GM19240 (cell line): ENCODE measurements at regions not wholly inside any gene's neighbourhood (a gene's known extent, or its start where the extent isn't known, plus 50 kb on each side); places are given as distances from the start of the nearest gene placed in this dataset.
"Not testable (repeated sequence)": the region's sequence is repeated elsewhere in the genome, so short reads cannot be mapped to it uniquely, and the experiment has no call there.

ENCODE experiments used
- DNase-seq: peaks from one replicate; pipeline ENCODE4 v3.0.0; 2011; ENCODE audit warnings: low spot score; ENCODE audit not compliant: insufficient read length

DNA sequence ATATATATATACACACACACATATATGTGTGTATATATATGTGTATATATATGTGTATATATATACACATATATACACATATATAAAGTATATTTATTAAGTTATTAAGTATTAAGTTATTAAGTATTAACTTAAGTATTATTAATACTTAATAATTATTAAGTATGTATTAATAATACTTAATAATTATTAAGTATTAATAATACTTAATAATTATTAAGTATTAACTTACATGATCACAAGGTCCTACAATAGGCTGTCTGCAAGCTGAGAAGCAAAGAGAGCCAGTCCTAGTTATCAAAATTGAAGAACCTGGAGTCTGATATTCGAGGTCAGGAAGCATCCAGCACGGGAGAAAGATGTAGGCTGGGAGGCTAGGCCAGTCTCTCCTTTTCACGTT, 130.1 kb upstream of the FAM3C start:
- DNase-seq = not testable (repeated sequence)

DNA sequence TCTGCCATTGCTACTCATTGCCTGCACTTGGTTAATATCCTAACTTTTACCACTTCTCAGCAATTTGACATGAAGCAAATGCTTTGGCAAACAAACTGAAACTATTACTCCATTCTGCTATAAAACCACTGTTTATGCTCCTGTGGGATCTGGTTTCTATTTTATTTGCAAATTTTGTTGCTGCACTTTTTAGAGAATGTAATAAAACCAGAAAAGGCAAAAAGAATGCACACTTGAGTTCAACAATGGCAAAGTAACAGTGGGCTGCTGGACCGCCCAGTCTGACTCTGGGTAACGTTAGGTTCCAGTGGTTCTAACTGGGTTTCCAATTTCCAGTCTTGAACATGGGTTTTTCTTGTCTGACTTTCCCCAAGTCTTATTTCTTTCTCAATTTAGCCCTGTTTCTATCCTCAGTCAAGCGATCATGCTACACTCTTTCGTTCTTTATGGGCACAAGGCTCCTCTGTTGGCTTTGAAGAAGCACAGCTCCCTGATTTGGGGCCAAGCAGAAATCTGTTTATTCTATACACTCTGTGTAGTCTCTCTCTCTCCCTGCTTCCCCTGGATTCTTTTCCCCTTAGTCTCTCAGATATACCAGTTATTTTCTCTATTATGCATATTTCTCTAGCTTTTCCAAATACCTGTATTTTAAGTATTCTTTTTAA, 129.2 kb upstream of the FAM3C start:
- no peak for DNase-seq

DNA sequence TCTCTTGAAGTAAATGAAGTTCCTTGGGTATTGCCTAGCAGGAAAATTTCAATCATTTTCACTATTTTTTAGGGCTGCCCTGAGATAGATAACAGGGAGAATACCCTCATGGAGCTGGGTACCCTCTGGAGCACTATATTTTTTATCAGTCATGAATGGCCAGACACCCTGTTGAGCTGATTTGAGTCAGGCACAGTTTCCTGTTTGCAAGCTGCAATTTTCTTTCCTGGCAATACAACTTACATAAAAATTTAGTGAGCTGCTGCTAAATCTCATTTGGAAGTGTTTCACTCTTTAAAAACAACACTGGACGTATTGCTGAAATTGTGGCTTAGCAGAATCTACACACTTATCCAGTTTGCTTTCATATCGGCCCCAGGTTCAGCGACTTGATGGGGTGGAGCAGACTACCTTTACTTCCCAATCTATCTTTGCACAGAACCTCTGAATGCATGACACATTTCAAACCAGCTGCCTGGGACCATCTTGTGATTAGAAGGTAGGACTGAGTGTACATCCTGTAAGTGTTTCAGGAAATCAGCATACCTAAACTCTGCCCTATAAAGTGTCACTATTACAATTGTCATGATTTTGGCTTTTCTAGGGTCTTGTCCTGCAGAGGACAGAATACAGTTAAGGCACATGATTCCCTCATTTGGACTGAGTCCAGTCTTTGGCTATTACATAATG, 125.7 kb upstream of the FAM3C start:
- DNase-seq = no peak

DNA sequence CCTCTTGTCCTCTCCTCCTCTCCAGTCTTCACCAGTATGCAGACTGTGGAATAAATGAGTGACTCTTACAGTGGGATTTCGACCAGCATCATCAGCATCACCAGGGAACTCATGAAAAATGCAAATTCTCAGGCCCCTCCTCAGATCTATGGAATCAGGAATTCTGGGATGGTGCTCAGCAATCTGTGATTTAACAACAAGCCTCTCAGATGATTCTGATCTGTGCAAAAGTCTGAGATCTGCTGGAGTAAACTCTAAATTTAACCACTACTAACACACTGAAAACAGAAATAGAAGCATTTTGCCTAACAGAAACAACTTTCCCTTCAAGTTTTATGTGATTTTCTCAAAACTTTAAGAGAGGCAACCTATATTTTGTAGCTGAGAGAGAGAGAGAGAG, 124.8 kb upstream of the FAM3C start:
- no peak for DNase-seq

DNA sequence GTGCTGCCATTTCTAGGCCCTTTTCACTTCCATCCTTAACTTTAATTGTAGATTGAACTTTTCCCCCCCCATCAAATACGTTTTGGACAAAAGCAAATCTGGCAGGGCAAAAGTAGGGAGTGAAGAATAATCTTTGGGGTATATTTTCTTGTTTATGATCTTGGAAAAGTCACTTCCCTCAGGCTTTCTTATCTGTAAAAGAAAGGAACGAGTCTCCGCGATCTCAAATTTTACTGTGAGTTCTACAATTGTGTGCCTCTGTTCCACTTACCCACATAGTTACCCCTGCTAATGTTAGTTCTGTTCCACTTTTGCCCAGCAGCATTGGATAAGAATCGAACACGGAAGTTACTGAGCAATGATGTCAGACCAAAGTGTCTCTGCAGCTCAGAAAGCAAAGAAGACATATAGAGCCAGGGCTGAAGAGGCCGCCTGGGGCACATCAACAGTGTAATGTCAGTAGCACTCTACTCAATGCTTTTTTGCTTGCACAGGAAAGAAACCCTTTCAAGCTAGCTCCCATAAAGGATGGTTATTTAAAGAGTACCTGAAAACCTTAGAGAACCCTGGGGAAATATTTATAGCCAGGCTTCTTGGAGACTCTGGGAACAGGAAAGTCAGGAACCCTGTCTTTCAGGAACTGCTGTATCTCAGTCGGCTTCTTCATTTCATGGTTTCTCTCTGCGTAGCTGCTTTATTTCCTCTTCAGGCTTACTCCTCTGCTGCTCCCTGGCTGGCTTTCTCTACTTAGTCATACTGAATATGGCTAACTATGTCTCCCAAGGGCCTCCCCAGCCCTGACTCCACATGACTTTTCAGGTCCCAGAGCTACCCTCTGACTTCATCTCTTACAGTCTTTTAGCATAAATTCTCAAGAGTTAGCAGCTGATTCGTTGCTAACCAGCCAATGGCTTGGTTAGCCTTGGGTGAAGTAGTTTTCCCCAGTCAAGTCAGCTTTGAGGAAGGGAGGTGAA, 123.7 kb upstream of the FAM3C start:
- peak; percentile 2 for DNase-seq

DNA sequence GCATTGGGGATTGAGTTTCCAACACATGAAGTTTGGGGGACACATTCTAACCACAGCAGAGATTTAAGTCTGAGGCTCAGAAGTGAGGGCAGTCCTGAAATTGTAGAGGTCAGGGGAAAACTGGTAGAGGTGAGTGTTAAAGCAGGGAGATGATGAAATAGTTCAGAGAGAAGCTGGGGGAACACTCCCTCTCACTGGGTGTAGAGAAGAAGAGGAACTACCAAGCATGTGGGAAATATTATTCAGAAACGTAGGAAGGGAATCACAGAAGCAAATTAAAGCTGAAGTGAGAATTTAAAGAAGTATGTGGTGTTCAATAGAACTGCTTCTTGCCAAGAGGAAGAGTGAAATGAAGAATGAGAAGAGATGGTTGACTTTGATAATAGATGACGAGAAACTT, 121.5 kb upstream of the FAM3C start:
- no peak for DNase-seq

DNA sequence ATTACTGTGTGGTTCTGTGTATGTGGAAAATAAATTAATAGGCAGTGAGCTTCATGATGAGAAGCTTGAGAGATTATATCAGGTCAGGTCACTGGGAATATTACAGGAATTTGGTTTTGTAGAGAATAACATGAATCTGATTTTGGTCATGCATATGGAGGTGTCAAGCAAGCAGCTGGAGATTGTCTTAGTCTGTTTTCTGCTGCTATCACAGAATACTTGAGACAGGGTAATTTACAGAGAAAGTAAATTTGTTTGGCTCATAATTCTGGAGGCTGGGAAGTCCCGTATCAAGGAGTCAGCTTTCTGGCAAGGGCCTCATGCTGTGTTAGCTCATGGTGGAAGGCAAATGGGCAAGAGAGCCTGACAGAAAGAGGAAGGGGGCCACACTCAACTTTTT, 120.7 kb upstream of the FAM3C start:
- DNase-seq = no peak

DNA sequence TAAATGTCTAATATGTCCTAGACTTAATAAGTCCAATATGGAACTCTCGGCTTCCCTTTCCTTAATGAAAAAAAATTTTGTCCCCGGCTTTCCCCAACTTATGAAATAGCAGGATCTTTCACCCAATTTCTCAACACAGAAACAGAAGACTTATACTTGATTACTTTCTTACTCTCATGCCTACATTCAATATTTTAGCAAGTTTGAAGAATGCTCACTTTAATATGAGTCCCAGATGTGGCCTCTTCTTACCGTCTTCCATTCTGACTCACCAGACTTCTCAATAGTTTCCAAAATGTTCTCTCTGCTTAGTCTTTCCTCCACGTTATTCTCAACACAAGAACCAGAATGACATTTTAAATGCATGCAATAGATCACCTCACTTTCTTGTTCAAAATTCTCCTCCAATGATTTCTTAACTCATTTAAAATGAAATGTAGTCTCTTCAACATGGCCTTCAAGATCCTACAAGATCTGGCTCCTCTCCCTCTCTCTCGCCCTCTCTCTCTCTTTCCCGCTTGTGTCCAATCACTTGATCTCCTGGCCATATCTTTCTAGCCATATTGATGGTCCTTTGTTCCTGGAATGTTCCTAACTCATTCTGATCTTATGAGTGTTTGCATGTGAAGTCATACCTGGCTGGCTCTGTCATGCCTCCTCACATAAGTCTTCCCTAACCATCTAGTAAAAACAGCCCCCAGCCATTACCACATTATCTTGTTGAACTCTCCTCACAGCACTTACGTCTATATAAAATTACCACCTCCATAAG, 119.7 kb upstream of the FAM3C start:
- DNase-seq = no peak

DNA sequence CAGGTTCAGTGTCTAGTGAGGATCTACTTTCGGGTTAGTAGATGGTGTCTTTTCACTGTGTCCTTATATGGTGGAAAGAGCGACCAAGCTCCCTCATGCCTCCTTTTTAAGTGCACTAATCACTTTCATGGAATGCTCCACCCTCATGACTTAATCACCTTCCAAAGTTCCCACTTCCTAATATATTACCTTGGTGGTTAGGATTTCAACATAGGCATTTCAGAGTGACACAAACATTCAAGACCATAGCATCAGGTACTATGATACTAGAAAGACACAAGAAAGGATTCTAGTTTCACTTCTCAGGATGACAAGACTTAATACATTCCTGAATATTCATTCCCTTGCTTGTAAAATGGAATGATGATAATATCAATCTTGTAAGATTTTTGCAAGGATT, 119.1 kb upstream of the FAM3C start:
- no peak for DNase-seq

DNA sequence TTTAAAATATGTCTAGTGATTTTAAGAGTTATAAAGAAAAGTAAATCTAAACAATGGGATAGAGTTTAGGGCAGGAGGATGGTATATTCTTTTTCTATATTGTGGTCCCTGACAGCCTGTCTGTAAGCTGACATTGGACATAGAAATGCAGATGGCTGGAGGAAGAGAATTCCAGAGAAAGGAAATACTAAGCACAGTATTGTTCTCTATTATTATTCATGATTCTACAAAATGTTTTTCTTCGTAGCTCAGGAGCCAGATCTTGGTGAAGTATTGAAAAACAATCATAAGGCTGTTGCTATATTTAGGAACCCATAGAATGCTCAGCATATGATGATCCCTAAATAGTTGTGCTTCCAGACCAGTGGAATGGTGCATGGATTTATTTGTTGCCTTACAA, 117.0 kb upstream of the FAM3C start:
- no peak for DNase-seq

DNA sequence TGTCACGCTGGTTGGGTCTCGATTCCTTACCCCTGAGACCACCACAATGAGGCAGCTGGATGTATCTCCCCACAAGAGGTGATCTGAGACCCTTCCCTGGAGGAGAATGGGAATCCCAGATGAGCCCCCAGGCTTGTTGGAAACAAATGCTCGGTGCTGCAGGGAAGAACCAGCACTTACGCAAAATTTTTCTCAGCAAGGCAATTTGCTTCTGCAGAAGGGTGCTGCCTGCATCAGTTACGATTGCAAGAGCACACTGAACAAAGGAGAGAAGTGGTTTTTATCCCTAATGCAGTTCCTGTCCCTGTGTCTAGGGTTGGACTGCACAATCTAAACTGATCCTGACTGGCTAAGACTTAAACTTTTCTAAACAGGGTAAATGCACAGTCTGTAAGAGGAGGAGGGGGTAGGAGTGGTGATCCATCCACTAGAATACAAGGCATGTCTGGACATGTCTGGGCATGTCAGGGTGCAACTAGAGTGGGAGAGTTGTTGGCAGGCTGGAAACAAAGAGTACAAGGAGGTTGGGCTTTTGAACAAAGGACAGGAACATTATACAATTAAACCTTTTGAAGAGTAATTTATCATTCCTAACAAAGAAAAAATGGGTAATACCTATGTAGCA, 114.9 kb upstream of the FAM3C start:
- DNase-seq = no peak

DNA sequence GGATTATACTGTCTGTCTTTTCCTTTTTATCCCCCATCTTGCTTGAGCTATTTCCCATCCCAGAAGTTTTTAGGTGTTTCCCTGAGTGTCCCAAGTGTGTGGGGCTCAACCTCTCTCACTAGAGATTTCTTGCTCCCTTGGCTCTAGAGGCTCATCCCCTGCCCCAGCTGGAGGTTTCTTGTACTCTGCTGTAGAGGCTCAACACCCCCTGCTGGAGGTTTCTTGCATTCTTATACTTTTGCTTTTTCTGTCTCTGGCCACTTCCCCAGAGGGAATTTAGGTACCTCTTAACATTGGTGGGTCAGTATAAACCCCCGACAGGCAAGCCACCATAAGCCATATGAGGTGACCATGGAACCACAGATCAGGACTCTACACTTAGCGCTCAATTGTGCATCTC, 114.2 kb upstream of the FAM3C start:
- no peak for DNase-seq

DNA sequence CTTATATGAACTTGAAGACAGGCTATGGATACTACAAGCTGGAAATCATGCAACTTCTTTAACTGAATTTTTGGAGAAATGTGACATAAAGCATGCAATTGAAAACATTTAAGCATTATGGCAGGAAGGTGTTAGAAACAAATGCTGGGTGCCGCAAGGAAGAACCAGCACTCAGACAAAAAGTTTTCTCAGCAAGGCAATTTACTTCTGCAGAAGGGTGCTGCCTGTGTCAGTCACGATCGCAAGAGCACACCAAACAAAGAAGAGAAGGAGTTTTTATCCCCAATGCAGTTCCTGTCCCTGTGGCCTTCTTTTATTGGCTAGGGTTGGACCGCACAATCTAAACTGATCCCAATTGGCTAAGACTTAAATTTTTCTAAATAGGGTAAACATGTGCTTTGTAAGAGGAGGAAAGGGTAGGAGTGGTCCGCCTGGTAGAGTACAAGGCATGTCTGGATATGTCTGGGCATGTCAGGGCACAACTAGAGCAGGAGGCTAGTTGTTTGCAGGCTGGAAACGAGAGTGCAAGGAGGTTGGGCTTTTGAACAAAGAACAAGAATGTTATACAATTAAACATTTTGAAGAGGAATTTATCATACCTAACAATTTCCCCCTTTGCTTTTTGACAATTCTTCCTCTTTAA, 109.6 kb upstream of the FAM3C start:
- no peak for DNase-seq

DNA sequence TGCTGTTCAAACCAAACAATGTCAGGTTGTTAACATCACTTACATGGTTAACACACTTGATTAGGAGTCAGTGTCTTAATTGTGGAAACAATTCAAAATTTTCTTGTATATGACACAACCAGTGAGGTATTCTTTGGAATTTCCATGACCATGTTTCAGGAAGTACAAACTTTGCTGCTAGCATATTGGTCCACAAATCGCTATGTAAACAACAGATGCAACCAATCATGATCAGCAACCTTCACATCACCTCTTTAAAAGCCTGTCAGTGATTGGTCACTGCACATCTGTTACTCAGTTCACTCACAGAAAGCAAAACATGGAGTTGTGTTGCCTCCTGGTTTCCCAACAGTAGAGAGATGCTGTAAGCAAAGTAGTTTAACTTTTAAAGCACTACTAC, 108.9 kb upstream of the FAM3C start:
- DNase-seq = no peak

DNA sequence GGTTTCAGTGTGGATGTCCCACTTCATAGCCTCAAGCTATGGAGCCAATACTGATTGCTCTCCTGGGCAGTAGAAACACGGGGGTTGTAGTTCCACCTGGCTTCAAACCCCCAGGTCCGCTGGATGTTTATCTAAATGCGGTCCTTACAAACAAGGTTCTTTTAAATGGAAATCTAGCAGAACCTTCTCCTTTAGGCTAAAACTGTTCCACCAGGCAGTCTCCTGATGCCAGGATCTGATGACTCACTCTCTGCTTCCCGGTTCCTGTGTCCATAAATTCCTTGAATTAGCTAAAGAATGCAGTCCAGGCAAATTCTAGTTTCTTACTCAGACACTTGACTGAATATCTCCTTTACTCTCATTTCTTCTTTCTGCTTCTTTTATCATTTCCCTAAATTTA, 108.4 kb upstream of the FAM3C start:
- no peak for DNase-seq

DNA sequence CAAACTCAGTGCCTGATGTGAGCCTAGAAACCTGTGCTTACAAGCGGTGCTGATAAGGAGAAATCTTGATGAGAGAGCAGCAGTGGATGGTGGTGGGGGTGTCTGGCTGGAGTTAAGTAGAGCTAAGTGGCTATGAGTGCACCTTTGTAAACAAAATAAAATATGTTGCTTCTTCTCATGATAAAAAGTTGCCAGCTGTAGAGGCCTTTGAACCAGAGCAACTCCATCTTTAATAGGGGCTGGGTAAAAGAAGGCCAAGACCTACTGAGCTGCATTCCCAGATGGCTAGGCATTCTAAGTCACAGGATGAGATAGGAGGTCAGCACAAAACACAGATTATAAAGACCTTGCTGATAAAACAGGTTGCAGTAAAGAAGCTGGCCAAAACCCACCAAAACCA, 107.6 kb upstream of the FAM3C start:
- DNase-seq = no peak

DNA sequence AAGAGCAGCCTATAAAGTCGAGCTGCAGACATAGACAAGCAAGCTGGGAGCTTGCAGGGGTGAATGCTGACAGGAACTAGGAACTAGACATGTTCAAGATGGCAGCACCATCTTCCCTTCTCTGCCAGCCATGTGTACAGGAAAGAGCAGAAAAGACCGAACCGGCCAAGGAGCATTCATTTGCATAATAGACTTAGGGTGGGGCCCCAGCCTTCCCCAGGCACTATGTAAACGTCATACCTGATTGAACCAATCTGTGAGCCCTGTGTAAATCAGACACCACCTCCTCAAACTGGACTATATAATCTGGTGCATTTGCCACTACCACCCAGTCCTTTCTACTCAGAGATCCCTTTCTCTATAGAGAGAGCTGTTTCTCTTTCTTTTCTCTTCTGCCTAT, 106.9 kb upstream of the FAM3C start:
- DNase-seq = no peak

DNA sequence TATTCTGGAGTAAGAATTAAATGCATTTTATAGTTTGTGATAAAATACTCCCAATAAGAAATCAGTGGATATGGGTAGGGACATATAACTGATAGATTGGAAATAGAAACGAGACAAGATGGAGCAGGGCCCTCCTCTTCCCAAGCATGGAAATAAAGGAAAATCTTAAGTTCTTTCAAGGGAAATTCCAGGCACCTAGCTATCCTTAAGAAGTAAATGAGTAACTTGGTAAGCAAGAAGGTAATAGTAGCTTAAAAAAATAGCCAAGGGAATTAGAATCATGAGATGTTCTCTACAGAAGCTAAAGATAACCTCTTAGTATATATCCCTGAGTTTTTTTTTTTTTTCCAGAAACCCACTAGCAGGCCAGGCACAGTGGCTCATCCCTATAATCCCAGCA, 105.5 kb upstream of the FAM3C start:
- DNase-seq = no peak

DNA sequence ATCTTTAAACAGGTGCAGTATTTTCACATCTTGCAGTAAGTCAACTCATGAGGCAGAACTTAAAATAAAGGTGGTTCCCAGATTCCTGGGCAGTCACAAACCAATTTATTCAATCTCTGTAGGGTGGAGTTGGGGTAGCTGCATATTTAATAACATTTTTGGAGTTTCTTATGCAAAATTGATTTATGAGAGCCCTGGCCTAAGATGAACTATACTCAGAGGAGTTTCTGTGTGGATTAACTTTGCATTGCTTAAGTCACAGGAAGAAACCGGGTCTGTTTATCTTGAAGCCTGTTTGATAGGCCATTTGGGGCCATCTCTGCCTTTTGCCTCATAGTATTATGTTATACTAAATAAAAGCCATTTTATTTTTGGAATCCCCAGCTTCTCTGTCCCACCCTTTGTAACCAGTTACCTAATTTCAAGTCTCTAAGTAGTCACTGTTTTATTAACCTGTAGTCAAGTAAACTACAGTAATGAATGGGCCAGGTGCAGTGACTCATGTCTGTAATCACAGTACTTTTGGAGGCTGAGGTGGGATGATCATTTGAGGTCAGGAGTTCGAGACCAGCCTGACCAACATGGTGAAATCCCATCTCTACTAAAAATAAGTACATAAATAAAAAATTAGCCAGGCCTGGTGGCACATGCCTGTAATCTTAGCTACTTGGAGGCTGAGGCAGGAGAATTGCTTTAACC, 104.4 kb upstream of the FAM3C start:
- no peak for DNase-seq

DNA sequence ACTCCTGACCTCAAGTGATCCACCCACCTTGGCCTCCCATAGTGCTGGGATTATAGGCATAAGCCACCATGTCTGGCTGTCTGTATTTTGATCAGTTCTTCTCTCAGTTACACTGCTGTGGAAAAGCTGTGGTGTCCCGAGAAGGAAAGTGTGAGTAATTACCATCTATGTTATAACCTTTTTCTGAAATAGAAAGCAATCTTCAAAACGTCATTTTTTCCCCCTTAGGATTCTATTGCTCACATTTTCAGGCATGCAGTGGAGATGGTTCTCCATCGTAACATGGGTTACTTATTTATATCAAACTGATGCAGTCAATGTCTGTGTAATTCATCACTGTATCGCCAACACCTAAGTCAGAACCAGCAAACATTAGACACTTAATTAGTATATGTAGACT, 103.5 kb upstream of the FAM3C start:
- DNase-seq = no peak
